A549 (cell line): ENCODE measurements at regions not wholly inside any gene's neighbourhood (a gene's known extent, or its start where the extent isn't known, plus 50 kb on each side); places are given as distances from the start of the nearest gene placed in this dataset.

Source experiments
- CEBPB ChIP-seq, 2 experiments: fragments of >200 bp in 1 of 2; sonication (Bioruptor Twin) in 1 of 2; formaldehyde crosslinking in 1 of 2; IDR thresholded peaks; 2 replicates each; pipeline ENCODE4 v1.6.1; 2012 to 2016
- HEYL ChIP-seq: fragments of 250-450 bp; sonication (Bioruptor Pico); IDR thresholded peaks from 2 replicates; pipeline ENCODE4 v1.8.0; 2021; ENCODE audit warnings: mild to moderate bottlenecking, moderate library complexity
- JUN ChIP-seq, 2 experiments: fragments of >200 bp; sonication (Bioruptor Twin); formaldehyde crosslinking; IDR thresholded peaks; 2 replicates in 1 of 2; 3 replicates in 1 of 2; pipeline ENCODE4 v1.6.1; 2016 to 2017
- RNF2 ChIP-seq: fragments of 200-600 bp; sonication (generic); IDR thresholded peaks from 2 replicates; pipeline ENCODE4 v1.6.1; 2016; ENCODE audit warnings: low read depth, mild to moderate bottlenecking, antibody characterized with exemption, moderate library complexity, borderline replicate concordance
- TF ChIP-seq, protein P1 (sequence below): fragments of >200 bp; sonication (Bioruptor Twin); formaldehyde crosslinking; IDR thresholded peaks from 3 replicates; pipeline ENCODE4 v1.5.1; 2016
- TF ChIP-seq, protein P2 (sequence below): fragments of 200-600 bp; sonication (generic); IDR thresholded peaks from 2 replicates; pipeline ENCODE4 v1.6.1; 2016; ENCODE audit warnings: antibody characterized with exemption, mild to moderate bottlenecking, moderate library complexity
- TF ChIP-seq, protein P3 (sequence below): fragments of 450-650 bp; IDR thresholded peaks from 2 replicates; pipeline ENCODE4 v1.6.1; 2014; ENCODE audit warnings: antibody characterized with exemption

DNA sequence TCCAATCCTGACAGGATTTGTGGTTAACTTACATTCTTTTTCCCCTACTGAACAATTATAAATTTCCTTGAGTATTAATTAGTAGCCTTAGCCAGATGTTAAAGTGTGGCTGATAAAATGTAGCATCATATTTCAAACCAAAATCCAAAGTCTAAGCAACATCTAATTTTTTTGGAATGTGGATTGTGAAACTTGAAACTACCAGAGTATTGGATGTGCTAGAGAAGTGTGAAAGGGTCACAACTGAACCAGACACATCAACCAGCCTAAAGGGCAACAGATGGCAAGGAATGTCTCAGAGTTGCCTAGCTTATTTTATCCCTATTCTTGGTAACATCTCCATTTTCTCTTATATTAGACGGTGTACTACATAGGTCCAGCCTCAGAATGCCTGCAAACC, 153.1 kb upstream of the DCN start:
- TF ChIP-seq, protein P1, sequence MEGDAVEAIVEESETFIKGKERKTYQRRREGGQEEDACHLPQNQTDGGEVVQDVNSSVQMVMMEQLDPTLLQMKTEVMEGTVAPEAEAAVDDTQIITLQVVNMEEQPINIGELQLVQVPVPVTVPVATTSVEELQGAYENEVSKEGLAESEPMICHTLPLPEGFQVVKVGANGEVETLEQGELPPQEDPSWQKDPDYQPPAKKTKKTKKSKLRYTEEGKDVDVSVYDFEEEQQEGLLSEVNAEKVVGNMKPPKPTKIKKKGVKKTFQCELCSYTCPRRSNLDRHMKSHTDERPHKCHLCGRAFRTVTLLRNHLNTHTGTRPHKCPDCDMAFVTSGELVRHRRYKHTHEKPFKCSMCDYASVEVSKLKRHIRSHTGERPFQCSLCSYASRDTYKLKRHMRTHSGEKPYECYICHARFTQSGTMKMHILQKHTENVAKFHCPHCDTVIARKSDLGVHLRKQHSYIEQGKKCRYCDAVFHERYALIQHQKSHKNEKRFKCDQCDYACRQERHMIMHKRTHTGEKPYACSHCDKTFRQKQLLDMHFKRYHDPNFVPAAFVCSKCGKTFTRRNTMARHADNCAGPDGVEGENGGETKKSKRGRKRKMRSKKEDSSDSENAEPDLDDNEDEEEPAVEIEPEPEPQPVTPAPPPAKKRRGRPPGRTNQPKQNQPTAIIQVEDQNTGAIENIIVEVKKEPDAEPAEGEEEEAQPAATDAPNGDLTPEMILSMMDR: no peak
- TF ChIP-seq HEYL (CRISPR knock-in tag): no peak
- TF ChIP-seq RNF2: no peak
- TF ChIP-seq, protein P2, sequence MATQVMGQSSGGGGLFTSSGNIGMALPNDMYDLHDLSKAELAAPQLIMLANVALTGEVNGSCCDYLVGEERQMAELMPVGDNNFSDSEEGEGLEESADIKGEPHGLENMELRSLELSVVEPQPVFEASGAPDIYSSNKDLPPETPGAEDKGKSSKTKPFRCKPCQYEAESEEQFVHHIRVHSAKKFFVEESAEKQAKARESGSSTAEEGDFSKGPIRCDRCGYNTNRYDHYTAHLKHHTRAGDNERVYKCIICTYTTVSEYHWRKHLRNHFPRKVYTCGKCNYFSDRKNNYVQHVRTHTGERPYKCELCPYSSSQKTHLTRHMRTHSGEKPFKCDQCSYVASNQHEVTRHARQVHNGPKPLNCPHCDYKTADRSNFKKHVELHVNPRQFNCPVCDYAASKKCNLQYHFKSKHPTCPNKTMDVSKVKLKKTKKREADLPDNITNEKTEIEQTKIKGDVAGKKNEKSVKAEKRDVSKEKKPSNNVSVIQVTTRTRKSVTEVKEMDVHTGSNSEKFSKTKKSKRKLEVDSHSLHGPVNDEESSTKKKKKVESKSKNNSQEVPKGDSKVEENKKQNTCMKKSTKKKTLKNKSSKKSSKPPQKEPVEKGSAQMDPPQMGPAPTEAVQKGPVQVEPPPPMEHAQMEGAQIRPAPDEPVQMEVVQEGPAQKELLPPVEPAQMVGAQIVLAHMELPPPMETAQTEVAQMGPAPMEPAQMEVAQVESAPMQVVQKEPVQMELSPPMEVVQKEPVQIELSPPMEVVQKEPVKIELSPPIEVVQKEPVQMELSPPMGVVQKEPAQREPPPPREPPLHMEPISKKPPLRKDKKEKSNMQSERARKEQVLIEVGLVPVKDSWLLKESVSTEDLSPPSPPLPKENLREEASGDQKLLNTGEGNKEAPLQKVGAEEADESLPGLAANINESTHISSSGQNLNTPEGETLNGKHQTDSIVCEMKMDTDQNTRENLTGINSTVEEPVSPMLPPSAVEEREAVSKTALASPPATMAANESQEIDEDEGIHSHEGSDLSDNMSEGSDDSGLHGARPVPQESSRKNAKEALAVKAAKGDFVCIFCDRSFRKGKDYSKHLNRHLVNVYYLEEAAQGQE: no peak
- TF ChIP-seq, protein P3, sequence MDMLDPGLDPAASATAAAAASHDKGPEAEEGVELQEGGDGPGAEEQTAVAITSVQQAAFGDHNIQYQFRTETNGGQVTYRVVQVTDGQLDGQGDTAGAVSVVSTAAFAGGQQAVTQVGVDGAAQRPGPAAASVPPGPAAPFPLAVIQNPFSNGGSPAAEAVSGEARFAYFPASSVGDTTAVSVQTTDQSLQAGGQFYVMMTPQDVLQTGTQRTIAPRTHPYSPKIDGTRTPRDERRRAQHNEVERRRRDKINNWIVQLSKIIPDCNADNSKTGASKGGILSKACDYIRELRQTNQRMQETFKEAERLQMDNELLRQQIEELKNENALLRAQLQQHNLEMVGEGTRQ: no peak
- TF ChIP-seq JUN (IDR thresholded peaks at IDR 0.05): no peak
- no peak for TF ChIP-seq CEBPB (IDR thresholded peaks at IDR 0.05)
